ENCODE measurements at regions not wholly inside any gene's neighbourhood (a gene's known extent, or its start where the extent isn't known, plus 50 kb on each side); places are given as distances from the start of the nearest gene placed in this dataset.

DNA sequence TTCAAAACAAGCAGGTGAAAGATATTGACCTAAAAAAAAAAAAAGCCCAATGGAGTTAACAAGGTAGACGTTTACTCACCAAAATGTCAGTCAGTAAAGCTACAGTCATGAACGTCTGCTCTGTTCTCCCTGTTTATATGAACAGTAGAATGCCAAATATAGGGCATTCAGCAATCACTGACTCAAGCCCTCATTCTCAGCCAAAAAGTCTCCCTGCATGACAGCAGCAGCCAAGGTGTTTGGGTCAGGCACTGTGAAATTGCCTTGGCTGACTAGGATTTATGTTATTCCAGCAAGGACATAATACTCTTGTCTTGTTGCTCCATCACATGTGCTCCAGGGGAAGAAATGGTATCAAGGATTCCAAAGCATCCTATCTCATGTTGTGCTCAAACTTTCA lies 194.7 kb upstream of the RSPO3 start:
- no peaks in the 10 kb centered on the region; the same call in 1 of the 2 replicates for H3K4me1 ChIP-seq (ENCODE audit: insufficient read depth, low read length)
- no peak overlapping the region for H2BK15ac ChIP-seq (ENCODE audit: low read depth, low read length)
- no peak for TF ChIP-seq CTCF (conservative IDR thresholded peaks at IDR 0.05)
- no peak overlapping the region for H3K23ac ChIP-seq (ENCODE audit: insufficient read length, low read depth, low read length)
- no peaks in the 10 kb centered on the region for H3K36me3 Mint-ChIP-seq (ENCODE audit: insufficient read depth in 1 of 3, low read depth in 3 of 3)
- no peak overlapping the region for H2AK5ac ChIP-seq (ENCODE audit: insufficient read length, low read length)
- H3K9me3 ChIP-seq (ENCODE audit: control insufficient read depth, low read depth, low read length), result no peaks in the 10 kb centered on the region
- H2BK120ac ChIP-seq (ENCODE audit: low read depth, low read length, poor library complexity, severe bottlenecking), result no peak overlapping the region
- H3K4ac ChIP-seq (ENCODE audit: low read depth, low read length), result no peak overlapping the region
- no peak overlapping the region for H3K56ac ChIP-seq (ENCODE audit: insufficient read length, low read depth, low read length)
- H2BK5ac ChIP-seq (ENCODE audit: insufficient read length, low read length), result no peak overlapping the region
- H4K91ac ChIP-seq (ENCODE audit: insufficient read length, low read depth, low read length), result no peak overlapping the region
- H2BK20ac ChIP-seq (ENCODE audit: low read depth, low read length, poor library complexity, severe bottlenecking), result no peak overlapping the region
- no peak overlapping the region for H3T11ph ChIP-seq (ENCODE audit: low read length)
- H3K23me2 ChIP-seq (ENCODE audit: insufficient read length, low read depth, low read length, poor library complexity, severe bottlenecking), result no peaks in the 10 kb centered on the region
- H4K8ac ChIP-seq (replicated peaks; ENCODE audit: insufficient read length, low read depth, low read length), result no peak overlapping the region
- no peaks in the 10 kb centered on the region for H3K79me2 ChIP-seq (ENCODE audit: insufficient read depth, low read length)
- H3K27ac Mint-ChIP-seq, result no peak overlapping the region
- no peak overlapping the region for H3K4me2 ChIP-seq (ENCODE audit: insufficient read depth, insufficient read length, low read length)
- no peak for DNase-seq
- H2AFZ ChIP-seq (ENCODE audit: low read length), result no peak overlapping the region
- no peak overlapping the region for H3K27ac ChIP-seq (ENCODE audit: insufficient read length, low read depth, low read length)
- H3K18ac ChIP-seq (ENCODE audit: insufficient read length, low read depth, low read length), result no peak overlapping the region
- WGBS (ENCODE audit: extremely low coverage, insufficient read length, low lambda C conversion rate), result no CpG with 5 or more reads among the region's 2 CpGs
- no peak overlapping the region for H3K14ac ChIP-seq (ENCODE audit: insufficient read depth, low read length)
- no peaks in the 10 kb centered on the region for H4K20me1 ChIP-seq (ENCODE audit: control insufficient read depth, insufficient read depth, insufficient read length)
- H4K5ac ChIP-seq (ENCODE audit: insufficient read length, low read depth, low read length), result no peak overlapping the region
- H3K9ac ChIP-seq (ENCODE audit: extremely low read depth, insufficient read length, low read length), result no peak overlapping the region
- no peak overlapping the region for H2BK12ac ChIP-seq (ENCODE audit: insufficient read length, low read depth, low read length)
- no peaks in the 10 kb centered on the region for H3K27me3 ChIP-seq (ENCODE audit: insufficient read depth, low read length)
- H3K9me3 Mint-ChIP-seq, result no peaks in the 10 kb centered on the region
- no peaks in the 10 kb centered on the region for H3K27me3 Mint-ChIP-seq (ENCODE audit: low read depth)
- no peaks in the 10 kb centered on the region for H3K79me1 ChIP-seq (ENCODE audit: insufficient read depth, low read depth, low read length, poor library complexity, severe bottlenecking)
- H3K4me1 Mint-ChIP-seq, result peaks cover 7 to 8% of the 10 kb centered on the region in 2 experiments; a peak in 3 of 4 replicates
- H3K4me3 Mint-ChIP-seq, result no peak overlapping the region

Measured in H9 (cell line).